ENCODE measurements at regions not wholly inside any gene's neighbourhood (a gene's known extent, or its start where the extent isn't known, plus 50 kb on each side); places are given as distances from the start of the nearest gene placed in this dataset.
"Not testable (repeated sequence)": the region's sequence is repeated elsewhere in the genome, so short reads cannot be mapped to it uniquely, and the experiment has no call there.

GRCh38 chrX:138856881-138857604, 145.5 kb upstream of the FGF13 start:
- H3K36me3 ChIP-seq (ENCODE audit: insufficient read depth, low read length): no peaks in the 10 kb centered on the region
- TF ChIP-seq POLR2AphosphoS5 (IDR thresholded peaks at IDR 0.05; ENCODE audit: borderline replicate concordance, low read depth, low read length): no peak
- no peak overlapping the region for H3K4me3 ChIP-seq
- H3K27ac ChIP-seq: no peak overlapping the region
- no peak for DNase-seq (ENCODE audit: low read depth, low spot score)
- no peak overlapping the region for H3K9ac ChIP-seq (ENCODE audit: insufficient read length)
- H3K9me3 ChIP-seq (ENCODE audit: low read depth, low read length): no peaks in the 10 kb centered on the region

- Histone ChIP-seq H3K27ac (no peak overlapping the region), H3K9me3 (ENCODE audit: low read depth, low read length) (no peaks in the 10 kb centered on the region), H3K36me3 (ENCODE audit: insufficient read depth, low read length) (no peaks in the 10 kb centered on the region), H3K9ac (ENCODE audit: insufficient read length) (no peak overlapping the region), H3K4me3 (no peak overlapping the region)
- TF ChIP-seq FOXP2 (optimal IDR thresholded peaks at IDR 0.05; ENCODE audit: control extremely low read depth, extremely low read length, insufficient read depth) (no peak), POLR2AphosphoS5 (IDR thresholded peaks at IDR 0.05; ENCODE audit: borderline replicate concordance, low read depth, low read length) (no peak), EZH2 (IDR thresholded peaks at IDR 0.05) (no peak)
- DNase-seq (ENCODE audit: low read depth, low spot score): no peak
Measured at GRCh38 chrX:138853936-138854335, 142.4 kb upstream of the FGF13 start.

DNA sequence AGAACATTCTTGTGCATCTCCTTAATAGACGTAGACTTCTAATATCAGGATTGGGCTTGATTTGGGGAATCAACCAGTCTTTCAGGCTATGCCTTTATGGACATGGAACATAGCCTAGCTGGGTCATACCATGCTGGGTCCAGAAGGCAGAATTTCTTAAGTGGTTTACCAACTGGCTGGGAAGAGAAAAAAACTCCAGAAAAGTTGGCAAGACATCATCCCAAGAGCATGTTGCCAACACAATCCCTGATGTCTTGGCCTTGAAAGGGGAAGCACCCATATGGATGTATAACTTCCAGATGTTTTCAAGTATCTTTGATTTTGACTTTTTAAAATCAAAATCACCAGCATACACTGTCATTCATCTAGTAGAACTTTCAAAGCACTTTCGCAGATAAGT, 138.0 kb upstream of the FGF13 start:
- Histone ChIP-seq H3K9me3 (ENCODE audit: low read depth, low read length) (no peaks in the 10 kb centered on the region), H3K9ac (ENCODE audit: insufficient read length) (no peak overlapping the region), H3K27ac (no peak overlapping the region), H3K36me3 (ENCODE audit: insufficient read depth, low read length) (no peaks in the 10 kb centered on the region), H3K4me3 (no peak overlapping the region)
- no peak for DNase-seq (ENCODE audit: low read depth, low spot score)
- TF ChIP-seq EZH2 (IDR thresholded peaks at IDR 0.05) (no peak), POLR2AphosphoS5 (IDR thresholded peaks at IDR 0.05; ENCODE audit: borderline replicate concordance, low read depth, low read length) (no peak), FOXP2 (optimal IDR thresholded peaks at IDR 0.05; ENCODE audit: control extremely low read depth, extremely low read length, insufficient read depth) (no peak)

- no peak for DNase-seq (ENCODE audit: low read depth, low spot score)
- no peak for TF ChIP-seq FOXP2 (optimal IDR thresholded peaks at IDR 0.05; ENCODE audit: control extremely low read depth, extremely low read length, insufficient read depth)
- TF ChIP-seq POLR2AphosphoS5 (IDR thresholded peaks at IDR 0.05; ENCODE audit: borderline replicate concordance, low read depth, low read length): no peak
- no peak for TF ChIP-seq EZH2 (IDR thresholded peaks at IDR 0.05)
- H3K4me3 ChIP-seq: no peak overlapping the region
- H3K9me3 ChIP-seq (ENCODE audit: low read depth, low read length): no peaks in the 10 kb centered on the region
- no peaks in the 10 kb centered on the region for H3K36me3 ChIP-seq (ENCODE audit: insufficient read depth, low read length)
- no peak overlapping the region for H3K27ac ChIP-seq
- no peak overlapping the region for H3K9ac ChIP-seq (ENCODE audit: insufficient read length)
Measured at GRCh38 chrX:138847930-138848329, 136.4 kb upstream of the FGF13 start.

- Histone ChIP-seq H3K9me3 (ENCODE audit: low read depth, low read length) (no peaks in the 10 kb centered on the region), H3K27ac (no peak overlapping the region), H3K4me3 (no peak overlapping the region), H3K9ac (ENCODE audit: insufficient read length) (no peak overlapping the region), H3K36me3 (ENCODE audit: insufficient read depth, low read length) (no peaks in the 10 kb centered on the region)
- DNase-seq (ENCODE audit: low read depth, low spot score): no peak
- TF ChIP-seq FOXP2 (optimal IDR thresholded peaks at IDR 0.05; ENCODE audit: control extremely low read depth, extremely low read length, insufficient read depth) (no peak), EZH2 (IDR thresholded peaks at IDR 0.05) (no peak), POLR2AphosphoS5 (IDR thresholded peaks at IDR 0.05; ENCODE audit: borderline replicate concordance, low read depth, low read length) (no peak)
Measured at GRCh38 chrX:138845786-138846185, 134.3 kb upstream of the FGF13 start.

DNA sequence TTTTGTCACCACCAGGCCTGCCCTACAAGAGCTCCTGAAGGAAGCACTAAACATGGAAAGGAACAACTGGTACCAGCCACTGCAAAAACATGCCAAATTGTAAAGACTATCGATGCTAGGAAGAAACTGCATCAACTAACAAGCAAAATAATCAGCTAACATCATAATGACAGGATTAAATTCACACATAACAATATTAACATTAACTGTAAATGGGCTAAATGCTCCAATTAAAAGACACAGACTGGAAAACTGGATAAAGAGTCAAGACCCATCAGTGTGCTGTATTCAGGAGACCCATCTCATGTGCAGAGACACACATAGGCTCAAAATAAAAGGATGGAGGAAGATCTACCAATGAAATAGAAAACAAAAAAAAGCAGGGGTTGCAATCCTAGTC, 95.9 kb upstream of the FGF13 start:
- H3K9ac ChIP-seq (ENCODE audit: insufficient read length); DNase-seq (ENCODE audit: low read depth, low spot score); H3K27ac ChIP-seq; H3K9me3 ChIP-seq (ENCODE audit: low read depth, low read length); H3K4me3 ChIP-seq; H3K36me3 ChIP-seq (ENCODE audit: insufficient read depth, low read length): not testable (repeated sequence)

GRCh38 chrX:138794246-138794645, 82.7 kb upstream of the FGF13 start:
- H3K4me3 ChIP-seq: no peak overlapping the region
- TF ChIP-seq EZH2 (IDR thresholded peaks at IDR 0.05) (no peak), FOXP2 (optimal IDR thresholded peaks at IDR 0.05; ENCODE audit: control extremely low read depth, extremely low read length, insufficient read depth) (no peak), POLR2AphosphoS5 (IDR thresholded peaks at IDR 0.05; ENCODE audit: borderline replicate concordance, low read depth, low read length) (no peak)
- no peak for DNase-seq (ENCODE audit: low read depth, low spot score)

GRCh38 chrX:138791551-138791950, 80.0 kb upstream of the FGF13 start:
- TF ChIP-seq FOXP2 (optimal IDR thresholded peaks at IDR 0.05; ENCODE audit: control extremely low read depth, extremely low read length, insufficient read depth) (no peak), POLR2AphosphoS5 (IDR thresholded peaks at IDR 0.05; ENCODE audit: borderline replicate concordance, low read depth, low read length) (no peak), EZH2 (IDR thresholded peaks at IDR 0.05) (no peak)
- Histone ChIP-seq H3K36me3 (ENCODE audit: insufficient read depth, low read length) (no peaks in the 10 kb centered on the region), H3K9me3 (ENCODE audit: low read depth, low read length) (no peaks in the 10 kb centered on the region), H3K9ac (ENCODE audit: insufficient read length) (no peak overlapping the region), H3K4me3 (no peak overlapping the region), H3K27ac (no peak overlapping the region)
- DNase-seq (ENCODE audit: low read depth, low spot score): no peak

More at GRCh38 chrX:138794246-138794645, 82.7 kb upstream of the FGF13 start:
- Histone ChIP-seq H3K27ac (no peak overlapping the region), H3K36me3 (ENCODE audit: insufficient read depth, low read length) (no peaks in the 10 kb centered on the region), H3K9me3 (ENCODE audit: low read depth, low read length) (no peaks in the 10 kb centered on the region), H3K9ac (ENCODE audit: insufficient read length) (no peak overlapping the region)

DNA sequence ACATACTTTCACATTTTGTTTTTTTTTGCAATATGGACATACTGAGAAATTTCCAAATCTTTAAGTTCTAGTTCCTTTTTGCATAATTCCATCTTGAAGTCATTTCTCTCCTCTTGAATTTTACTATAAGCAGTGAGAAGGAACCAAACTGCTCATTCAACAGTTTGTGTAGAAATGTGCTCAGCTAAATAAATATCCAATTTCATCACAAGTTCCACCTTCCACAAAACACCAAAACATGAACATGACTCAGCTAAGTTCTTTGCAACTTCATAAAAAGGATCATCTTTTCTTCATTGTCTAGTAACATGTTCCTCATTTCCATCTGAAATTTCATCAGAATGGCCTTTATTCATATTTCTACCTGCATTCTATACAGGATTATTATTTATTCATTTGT, 77.3 kb upstream of the FGF13 start:
- no peak for TF ChIP-seq EZH2 (IDR thresholded peaks at IDR 0.05)
- no peak for TF ChIP-seq POLR2AphosphoS5 (IDR thresholded peaks at IDR 0.05; ENCODE audit: borderline replicate concordance, low read depth, low read length)
- Histone ChIP-seq H3K36me3 (ENCODE audit: insufficient read depth, low read length) (no peaks in the 10 kb centered on the region), H3K9me3 (ENCODE audit: low read depth, low read length) (no peaks in the 10 kb centered on the region), H3K27ac (no peak overlapping the region), H3K4me3 (no peak overlapping the region), H3K9ac (ENCODE audit: insufficient read length) (no peak overlapping the region)
- DNase-seq (ENCODE audit: low read depth, low spot score): no peak

DNA sequence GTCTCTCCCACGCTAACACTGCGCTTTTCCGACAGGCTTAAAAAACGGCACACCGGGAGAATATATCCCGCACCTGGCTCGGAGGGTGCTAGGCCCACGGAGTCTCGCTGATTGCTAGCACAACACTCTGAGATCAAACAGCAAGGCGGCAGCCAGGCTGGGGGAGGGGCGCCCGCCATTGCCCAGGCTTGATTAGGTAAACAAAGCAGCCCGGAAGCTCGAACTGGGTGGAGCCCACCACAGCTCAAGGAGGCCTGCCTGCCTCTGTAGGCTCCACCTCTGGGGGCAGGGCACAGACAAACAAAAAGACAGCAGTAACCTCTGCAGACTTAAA, 67.0 kb upstream of the FGF13 start:
- not testable (repeated sequence) for H3K27ac ChIP-seq; DNase-seq (ENCODE audit: low read depth, low spot score); H3K4me3 ChIP-seq; H3K9me3 ChIP-seq (ENCODE audit: low read depth, low read length); H3K9ac ChIP-seq (ENCODE audit: insufficient read length); H3K36me3 ChIP-seq (ENCODE audit: insufficient read depth, low read length)

GRCh38 chrX:138777908-138778575, 66.5 kb upstream of the FGF13 start:
- not testable (repeated sequence) for H3K4me3 ChIP-seq; H3K9ac ChIP-seq (ENCODE audit: insufficient read length); H3K27ac ChIP-seq; H3K36me3 ChIP-seq (ENCODE audit: insufficient read depth, low read length); DNase-seq (ENCODE audit: low read depth, low spot score); H3K9me3 ChIP-seq (ENCODE audit: low read depth, low read length)

Measured in SK-N-MC (cell line).